GF-D8 (cell line): ENCODE measurements at regions not wholly inside any gene's neighbourhood (a gene's known extent, or its start where the extent isn't known, plus 50 kb on each side); places are given as distances from the start of the nearest gene placed in this dataset.

ENCODE experiments used
- DNase-seq: peaks from one replicate; lab custom pipeline; 2025; lab: John Stamatoyannopoulos, UW

DNA sequence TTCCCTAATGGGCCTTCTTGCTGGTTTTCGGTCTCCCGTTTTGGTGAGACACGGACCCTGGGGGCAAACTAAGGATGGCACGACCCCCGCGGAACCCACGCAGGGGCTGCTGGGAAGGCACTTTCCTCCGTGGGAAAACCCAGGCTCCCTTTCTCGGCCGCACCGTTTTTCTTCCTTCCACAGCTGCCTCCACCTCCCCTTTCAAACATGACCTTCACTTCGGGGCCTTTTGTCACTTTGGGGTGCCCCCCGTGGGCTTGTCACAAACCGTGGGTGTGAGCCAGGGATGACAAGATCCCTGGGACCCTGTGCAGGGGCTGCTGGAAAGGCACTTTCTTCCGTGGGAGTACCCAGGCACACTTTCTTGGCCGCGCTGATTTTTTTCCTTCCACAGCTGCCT is 268.7 kb downstream of the ALG10 start:
- DNase-seq = no peak

DNA sequence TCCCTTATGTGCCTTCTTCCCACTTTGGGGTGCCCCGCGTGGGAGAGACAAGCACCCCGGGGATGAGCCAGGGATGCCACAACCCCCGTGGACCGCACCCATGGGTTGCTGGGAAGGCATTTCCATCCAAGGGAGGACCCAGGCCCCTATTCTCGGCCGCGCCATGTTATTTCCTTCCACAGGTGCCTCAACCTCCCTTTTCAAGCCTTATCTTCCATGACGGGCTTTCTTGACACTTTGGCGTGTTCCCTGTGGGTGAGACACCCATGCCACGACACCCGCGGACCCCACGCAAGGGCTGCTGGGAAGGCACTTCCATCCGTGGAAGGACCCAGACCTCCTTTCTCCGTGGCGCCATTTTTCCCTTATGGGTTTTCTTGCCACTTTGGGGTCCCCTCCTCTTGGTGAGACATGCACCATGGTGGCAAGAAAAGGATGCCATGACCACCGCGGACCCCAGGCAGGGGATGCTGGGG is 269.2 kb downstream of the ALG10 start:
- DNase-seq = no peak

DNA sequence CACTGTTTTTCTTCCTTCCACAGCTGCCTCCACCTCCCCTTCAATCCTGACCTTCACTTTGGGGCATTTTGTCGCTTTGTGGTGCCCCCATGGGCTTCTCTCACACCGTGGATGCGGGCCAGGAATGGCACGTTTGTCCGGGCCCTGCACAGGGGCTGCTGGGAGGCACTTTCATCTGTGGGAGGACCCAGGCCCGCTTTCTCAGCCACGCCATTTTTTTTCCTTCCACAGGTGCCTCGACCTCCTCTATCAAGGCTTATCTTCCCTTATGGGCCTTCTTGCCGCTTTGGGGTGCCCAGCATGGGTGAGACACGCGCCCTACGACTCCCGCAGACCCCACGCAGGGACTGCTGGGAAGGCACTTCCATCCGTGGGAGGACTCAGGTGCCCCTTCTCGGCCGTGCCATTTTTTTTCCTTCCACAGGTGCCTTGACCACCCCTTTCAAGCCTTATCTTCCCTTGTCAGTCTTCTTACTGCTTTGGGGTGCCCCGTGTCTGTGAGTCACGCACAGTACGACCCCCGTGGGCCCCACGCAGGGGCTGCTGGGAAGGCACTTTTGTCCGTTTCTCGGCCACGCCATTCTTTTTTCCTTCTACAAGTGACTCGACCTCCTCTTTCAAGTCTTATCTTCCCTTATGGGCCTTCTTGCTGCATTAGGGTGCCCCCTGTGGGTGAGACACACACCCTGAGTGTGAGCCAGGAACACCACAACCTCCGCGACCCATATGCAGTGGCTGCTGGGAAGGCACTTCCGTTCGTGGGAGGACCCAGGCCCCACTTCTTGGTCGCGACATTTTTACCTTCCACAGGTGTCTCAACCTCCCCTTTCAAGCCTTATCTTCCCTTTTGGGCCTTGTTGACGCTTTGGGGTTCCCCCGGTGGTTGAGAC is 270.7 kb downstream of the ALG10 start:
- no peak for DNase-seq

DNA sequence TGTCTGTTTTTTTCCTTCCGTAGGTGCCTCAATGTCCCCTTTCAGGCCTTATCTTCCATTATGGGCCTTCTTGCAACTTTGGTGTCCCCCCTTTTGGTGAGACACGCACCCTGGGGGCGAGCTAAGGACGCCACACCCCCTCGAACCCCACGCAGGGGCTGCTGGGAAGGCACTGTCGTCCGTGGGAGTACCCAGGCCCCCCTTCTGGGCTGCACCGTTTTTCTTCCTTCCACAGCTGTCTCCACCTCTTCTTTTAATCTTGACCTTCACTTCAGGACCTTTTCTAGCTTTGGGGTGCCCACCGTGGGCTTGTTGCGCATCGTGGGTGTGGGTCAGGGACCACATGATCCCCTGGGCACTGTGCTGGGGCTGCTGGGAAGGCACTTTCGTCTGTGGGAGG is 271.8 kb downstream of the ALG10 start:
- no peak for DNase-seq

DNA sequence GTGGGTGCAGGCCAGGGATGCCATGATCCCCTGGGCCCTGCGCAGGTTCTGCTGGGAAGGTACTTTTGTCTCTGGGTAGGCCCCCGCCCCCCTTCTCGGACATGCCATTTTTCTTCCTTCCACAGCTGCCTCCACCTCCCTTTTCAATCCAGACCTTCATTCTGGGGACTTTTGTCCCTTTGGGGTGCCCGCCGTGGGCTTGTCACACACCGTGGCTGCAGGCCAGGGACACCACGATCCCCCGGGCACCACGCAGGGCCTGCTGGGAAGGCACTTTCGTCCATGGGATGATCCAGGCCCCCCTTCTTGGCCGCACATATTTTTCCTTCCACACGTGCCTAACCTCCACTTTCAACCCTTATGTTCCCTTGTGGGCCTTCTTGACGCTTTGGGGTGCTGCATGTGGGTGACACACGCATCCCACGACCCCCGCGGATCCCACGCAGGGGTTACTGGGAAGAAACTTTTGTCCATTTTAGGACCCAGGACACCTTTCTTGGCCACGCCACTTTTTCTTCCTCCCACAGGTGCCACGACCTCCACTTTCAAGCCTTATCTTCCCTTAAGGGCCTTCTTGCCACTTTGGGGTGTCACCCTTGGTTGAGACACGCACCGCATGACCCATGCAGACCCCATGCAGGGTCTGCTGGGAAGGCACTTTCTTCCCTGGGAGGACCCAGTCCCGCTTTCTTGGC is 272.5 kb downstream of the ALG10 start:
- DNase-seq = no peak

DNA sequence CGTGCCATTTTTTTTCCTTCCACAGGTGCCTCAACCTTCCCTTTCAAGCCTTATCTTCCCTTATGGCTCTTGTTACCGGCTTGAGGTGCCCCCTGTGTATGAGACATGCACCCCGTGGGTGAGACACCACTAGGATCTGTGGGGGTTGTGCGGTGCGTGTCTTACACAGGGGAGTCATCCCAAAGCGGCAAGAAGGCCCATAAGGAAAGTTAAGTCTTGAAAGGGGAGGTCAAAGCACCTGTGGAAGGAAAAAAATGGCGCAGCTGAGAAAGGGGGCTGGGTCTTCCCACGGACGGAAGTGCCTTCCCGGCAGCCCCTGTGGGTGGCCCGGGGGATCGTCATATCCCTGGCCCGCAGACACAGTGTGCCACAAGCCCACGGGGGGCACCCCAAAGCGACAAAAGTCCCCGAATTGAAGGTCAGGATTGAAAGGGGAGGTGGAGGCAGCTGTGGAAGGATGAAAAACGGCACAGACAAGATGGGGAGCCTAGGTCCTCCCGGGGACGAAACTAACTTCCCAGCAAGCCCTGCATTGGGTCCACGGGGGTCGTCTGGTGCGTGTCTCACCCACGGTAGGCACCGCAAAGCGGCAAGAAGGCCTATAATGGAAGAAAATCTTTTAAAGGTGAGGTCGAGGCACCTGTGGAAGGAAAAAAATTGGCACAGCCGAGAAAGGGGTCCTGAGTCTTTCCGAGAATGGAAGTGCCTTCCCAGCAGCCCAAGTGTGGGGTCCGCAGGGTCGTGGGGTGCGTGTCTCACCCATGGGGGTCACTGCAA is 273.3 kb downstream of the ALG10 start:
- no peak for DNase-seq

DNA sequence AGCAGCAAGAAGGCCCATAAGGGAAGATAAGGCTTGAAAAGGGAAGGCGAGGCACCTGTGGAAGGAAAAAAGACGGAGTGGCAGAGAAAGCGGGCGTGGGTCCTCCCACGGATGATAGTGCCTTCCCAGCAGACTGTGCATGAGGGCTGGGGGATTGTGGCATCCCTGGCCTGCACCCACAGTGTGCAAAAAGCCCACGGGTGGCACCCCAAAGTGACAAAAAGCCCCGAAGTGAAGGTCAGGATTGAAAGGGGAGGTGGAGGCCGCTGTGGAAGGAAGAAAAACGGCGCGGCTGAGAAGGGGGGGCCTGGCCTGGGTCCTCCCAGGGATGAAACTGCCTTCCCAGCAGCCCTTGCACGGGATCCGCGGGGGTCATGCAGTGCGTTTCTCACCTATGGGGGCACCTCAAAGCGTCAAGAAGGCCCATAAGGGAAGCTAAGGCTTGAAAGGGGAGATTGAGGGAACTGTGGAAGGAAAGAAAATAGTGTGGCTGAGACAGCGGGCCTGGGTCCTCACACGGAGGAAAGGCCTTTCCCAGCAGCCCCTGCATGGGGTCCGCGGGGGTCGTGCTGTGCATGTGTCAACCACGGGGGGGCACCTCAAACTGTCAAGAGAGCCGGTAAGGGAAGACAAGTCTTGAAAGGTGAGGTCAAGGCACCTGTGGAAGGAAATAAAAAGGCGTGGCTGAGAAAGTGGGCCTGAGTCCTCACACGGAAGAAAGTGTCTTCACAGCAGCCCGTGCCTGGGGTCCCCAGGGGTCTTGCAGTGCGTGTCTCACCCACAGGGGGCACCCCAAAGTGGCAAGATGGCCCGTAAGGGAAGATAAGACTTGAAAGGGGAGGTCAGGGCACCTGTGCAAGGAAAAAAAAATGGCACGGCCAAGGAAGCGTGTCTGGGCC is 274.1 kb downstream of the ALG10 start:
- no peak for DNase-seq

DNA sequence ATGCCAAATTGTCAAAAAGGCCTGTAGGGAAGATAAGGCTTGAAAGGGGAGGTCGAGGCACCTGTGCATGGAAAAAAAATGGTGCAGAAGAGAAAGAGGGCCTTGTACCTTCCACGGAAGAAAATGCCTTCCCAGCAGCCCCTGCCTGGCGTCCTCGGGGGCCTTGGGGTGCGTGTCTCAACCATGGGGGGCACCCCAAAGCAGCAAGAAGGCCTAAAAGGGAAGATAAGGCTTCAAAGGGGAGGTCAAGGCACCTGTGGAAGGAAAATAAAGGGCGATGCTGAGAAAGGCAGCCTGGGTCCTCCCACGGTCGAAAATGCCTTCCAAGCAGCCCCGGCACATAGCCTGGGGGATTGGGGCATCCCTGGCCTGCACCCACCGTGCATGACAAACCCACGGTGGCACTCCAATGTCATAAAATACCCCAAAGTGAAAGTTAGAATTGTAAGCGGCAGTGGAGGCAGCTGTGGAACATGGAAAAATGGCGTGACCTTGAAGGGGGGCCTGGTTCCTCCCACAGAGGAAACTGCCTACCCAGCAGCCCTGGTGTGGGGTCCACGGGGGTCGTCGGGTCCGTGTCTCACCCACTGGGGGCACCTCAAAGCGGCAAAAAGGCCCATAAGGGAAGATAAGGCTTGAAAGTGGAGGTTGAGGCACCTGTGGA is 275.0 kb downstream of the ALG10 start:
- no peak for DNase-seq

DNA sequence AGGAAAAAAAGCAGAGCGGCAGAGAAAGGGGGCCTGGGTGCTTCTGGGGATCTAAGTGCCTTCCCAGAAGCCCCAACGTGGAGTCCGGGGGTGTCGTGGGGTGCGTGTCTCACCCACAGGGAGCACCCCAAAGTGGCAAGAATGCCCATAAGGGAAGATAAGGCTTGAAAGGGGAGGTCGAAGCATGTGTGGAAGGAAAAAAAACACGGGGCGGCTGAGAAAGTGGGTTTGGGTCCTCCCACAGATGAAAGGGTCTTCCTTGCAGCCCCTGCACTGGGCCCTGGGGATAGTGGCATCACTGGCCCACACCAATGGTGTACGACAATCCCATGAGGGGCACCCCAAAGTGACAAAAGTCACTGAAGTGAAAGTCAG is 275.5 kb downstream of the ALG10 start:
- DNase-seq = no peak

DNA sequence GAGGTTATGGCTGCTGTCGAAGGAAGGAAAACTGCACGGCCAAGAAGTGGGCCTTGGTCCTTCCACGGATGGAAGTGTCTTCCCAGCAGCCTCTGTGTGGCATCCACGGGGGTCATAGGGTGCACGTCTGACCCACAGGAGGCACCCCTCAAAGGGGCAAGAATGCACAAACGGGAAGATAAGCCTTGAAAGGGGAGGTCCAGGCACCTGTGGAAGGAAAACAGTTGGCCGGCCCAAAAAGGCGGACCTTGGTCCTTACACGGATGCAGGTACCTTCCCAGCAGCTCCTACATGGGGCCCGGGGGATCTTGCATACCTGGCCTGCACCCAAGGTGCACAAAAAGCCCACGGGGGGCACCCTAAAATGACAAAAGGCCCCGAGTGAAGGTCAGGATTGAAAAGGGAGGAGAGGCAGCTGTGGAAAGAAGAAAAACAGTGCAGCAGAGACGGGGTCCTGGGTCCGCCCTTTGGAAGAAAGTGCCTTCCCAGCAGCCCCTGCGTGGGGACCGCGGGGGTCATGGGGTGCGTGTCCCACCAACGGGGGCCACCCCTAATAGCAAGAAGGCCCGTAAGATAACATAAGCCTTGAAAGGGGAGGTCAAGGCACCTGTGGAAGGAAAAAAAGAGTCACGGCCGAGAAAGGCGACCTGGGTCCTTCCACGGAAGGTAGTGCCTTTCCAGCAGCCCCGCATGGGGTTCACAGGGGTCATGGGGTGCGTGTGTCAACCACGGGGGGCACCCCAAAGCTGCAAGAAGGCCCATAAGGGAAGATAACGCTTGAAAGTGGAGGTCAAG is 276.1 kb downstream of the ALG10 start:
- no peak for DNase-seq

DNA sequence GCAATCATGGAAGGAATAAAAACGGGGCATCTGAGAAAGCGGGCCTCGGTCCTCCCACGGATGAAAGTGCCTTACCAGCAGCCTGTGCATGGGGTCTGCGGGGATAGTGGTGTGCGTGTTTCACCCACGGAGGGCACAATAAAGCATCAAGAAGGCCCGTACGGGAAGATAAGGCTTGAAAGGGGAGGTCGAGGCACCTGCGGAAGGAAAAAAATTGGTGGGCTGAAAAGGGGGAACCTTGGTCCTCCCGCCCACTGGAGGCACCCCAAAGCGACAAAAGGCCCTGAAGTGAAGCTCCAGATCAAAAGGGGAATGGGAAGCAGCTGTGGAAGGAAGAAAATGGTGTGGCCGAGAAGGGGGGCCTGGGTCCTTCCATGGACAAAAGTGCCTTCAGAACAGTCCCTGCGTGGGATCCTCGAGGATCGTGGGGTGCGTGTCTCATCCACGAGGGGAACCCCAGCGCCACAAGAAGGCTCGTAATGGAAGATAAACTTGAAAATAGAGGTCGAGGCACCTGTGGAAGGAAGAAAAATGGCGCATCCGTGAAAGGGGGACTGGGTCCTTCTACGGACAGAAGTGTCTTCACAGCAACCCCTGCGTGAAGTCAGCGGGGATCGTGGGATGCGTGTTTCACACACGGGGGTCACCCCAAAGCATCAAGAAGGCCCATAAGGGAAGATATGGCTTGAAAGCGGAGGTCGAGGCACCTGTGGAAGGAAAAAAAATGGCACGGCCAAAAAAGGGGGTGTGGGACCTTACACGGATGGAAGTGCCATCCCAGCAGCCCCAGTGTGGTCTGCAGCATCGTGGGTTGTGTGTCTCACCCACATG is 276.9 kb downstream of the ALG10 start:
- DNase-seq = no peak

DNA sequence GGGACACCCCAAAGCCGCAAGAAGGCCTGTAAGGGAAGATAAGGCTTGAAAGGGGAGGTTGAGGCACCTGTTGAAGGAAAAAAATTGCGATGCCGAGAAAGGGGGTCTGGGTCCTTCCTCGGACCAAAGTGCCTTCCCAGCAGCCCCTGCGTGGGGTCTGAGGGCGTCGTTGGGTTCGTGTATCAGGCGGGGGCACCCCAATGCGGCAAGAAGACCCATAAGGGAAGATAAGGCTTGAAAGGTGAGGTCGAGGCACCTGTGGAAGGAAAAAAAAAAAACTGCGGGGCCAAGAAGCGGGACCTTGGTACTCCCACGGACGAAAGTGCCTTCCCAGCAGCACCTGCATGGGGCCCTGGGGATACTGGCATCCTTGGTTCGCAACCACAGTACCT is 277.5 kb downstream of the ALG10 start:
- no peak for DNase-seq

DNA sequence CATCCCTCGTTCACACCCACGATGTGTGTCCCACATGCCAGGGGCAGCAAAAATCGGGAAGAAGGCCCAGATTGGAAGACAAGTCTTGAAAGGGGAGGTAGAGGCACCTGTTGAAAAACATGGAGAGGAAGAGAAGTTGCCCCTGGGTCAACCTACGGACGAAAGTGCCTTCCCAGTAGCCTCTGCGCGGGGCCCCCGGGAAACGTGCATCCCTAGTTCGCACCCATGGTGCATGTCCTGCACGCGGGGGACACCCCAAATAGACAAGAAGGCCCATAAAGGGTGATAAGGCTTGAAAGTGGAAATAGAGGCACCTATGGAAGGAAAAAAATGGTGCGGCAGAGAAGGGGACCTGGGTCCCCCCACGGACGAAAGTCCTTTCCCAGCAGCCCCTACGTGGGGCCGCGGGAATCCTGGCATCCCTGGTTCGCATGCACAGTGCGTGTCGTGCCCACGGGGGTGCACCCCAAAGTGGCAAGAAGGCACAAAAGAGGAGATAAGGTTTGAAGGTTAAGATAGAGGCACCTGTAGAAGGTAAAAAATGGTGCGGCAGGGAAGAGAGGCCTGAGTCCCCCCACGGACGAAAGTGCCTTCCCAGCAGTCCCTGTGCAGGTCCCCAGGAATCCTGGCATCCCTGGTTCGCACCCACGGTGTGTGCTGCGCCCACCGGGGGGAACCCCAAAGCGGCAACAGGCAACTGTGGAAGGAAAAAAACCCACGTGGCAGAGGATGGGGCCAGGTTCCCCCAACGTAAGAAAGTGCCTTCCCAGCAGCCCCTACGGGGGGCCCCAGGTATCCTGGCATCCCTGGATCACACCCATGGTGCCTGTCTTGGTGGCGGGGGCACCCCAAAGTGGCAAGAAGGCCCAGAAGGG is 278.3 kb downstream of the ALG10 start:
- DNase-seq = no peak

DNA sequence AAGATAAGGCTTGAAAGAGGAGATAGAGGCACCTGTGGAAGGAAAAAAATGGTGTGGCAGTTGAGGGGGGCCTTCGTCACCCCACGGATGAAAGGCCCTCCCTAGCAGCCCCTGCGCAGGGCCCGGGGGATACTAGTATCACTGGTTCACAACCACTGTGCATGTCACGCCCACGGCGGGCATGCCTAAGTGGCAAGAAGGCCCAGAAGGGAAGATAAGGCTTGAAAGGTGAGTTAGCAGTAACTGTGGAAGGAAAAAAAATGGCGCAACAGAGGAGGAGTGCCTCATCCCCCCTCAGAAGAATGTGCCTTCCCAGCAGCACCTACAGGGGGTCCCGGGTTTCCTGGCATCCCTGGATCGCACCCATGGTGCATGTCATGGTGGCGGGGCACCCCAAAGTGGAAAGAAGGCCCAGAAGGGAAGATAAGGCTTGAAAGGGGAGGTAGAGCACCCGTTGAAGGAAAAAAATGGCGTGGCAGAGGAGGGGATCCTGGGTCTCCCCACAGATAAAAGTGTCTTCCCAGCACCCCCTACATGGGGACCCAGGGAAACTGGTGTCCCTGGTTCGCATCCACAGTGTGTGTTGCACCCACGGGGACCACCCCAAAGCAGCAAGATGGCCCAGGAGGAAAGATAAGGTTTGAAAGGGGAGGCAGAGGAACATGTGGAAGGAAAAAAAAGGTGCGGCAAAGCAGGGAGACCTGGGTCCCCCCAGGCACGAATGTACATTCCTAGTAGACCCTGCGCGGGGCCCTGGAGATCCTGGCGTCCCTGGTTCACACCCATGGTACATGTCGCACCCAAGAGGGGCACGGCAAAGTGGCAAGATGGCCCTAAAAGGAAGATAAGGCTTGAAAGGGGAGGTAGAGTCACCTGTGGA is 279.2 kb downstream of the ALG10 start:
- DNase-seq = no peak

DNA sequence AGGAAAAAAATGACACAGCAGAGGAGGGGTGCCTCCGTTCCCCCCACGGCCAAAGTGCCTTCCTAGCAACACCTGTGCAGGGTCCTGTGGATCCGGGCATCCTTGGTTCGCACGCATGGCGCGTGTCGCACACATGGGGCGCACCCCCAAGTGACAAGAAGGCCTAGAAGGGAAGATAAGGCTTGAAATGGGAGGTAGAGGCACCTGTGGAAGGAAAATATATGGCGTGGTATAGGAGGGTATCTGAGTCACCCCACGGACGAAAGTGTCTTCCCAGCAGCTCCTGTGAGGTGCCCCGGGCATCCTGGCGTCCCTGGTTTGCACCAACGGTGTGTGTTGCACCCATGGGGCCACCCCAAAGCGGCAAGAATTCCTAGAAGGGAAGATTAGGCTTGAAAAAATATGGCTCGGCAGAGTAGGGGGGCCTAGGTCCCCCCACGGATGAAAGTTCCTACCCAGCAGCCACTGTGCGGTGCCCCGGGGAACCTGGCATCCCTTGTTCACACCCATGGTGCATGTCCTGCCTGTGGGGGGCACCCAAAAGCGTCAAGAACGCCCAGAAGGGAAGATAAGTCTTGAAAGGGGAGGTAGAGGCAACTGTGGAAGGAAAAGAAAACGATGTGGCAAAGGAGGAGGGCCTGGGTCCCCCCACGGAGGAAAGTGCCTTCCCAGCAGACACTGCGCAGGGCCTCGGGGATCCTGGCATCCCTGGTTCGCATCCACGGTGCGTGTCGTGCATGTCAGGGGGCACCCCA is 280.0 kb downstream of the ALG10 start:
- no peak for DNase-seq

DNA sequence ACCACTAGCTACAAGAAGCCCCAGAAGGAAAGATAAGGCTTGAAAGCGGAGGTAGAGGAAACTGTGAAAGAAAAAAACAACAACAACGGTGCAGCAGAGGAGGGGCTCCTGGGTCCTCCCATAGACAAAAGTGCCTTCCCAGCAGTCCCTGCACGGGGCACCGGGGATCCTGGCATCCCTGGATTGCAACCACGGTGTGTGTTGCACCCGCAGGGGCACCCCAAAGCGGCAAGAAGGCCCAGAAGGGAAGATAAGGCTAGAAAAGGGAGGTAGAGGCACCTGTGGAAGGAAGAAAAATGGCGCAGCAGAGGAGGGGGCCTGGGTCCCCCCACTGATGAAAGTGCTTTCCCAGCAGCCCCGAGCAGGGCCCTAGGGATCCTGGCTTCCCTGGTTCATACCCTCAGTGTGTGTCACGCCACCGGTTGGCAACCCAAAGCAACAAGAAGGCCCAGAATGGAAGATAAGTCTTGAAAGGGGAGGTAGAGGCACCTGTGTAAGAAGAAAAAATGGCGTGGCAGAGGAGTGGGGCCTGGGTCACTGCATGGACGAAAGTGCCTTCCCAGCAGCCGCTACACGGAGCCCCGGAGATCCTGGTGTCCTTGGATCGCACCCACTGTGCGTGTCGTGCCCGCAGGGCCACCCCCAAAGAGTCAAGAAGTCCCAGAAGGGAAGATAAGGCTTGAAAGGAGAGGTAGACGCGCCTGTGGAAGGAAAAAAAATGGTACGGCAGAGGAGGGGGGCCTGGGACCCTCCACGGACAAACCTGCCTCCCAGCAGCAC is 281.0 kb downstream of the ALG10 start:
- no peak for DNase-seq
